ENCODE measurements at regions not wholly inside any gene's neighbourhood (a gene's known extent, or its start where the extent isn't known, plus 50 kb on each side); places are given as distances from the start of the nearest gene placed in this dataset.

- intact Hi-C loops (cut with micrococcal nuclease), result no loop called here
These were observed 363.4 kb upstream of the MKI67 start for GRCh38 chr10:128489324-128490247.

- intact Hi-C loops (cut with micrococcal nuclease), result no loop called here
These were observed 365.5 kb upstream of the MKI67 start for GRCh38 chr10:128491686-128492085.

GRCh38 chr10:128493811-128494210 lies 367.6 kb upstream of the MKI67 start:
- intact Hi-C loops (cut with micrococcal nuclease), result no loop called here

- intact Hi-C loops (cut with micrococcal nuclease), result no loop called here
These were observed 368.4 kb upstream of the MKI67 start for GRCh38 chr10:128494665-128495064.

GRCh38 chr10:128497660-128498377 lies 371.6 kb upstream of the MKI67 start:
- intact Hi-C loops (cut with micrococcal nuclease), result no loop called here

GRCh38 chr10:128498378-128498730 lies 372.1 kb upstream of the MKI67 start:
- intact Hi-C loops (cut with micrococcal nuclease), result no loop called here

- intact Hi-C loops (cut with micrococcal nuclease), result no loop called here
These were observed 372.5 kb upstream of the MKI67 start for GRCh38 chr10:128498746-128499145.

GRCh38 chr10:128499486-128499885 lies 373.3 kb upstream of the MKI67 start:
- intact Hi-C loops (cut with micrococcal nuclease), result no loop called here

GRCh38 chr10:128499956-128500355 lies 373.7 kb upstream of the MKI67 start:
- intact Hi-C loops (cut with micrococcal nuclease), result no loop called here

GRCh38 chr10:128500642-128501041 lies 374.4 kb upstream of the MKI67 start:
- intact Hi-C loops (cut with micrococcal nuclease), result no loop called here

- intact Hi-C loops (cut with micrococcal nuclease), result no loop called here
These were observed 379.1 kb upstream of the MKI67 start for GRCh38 chr10:128505346-128505745.

- intact Hi-C loops (cut with micrococcal nuclease), result no loop called here
These were observed 380.2 kb upstream of the MKI67 start for GRCh38 chr10:128506423-128506822.

GRCh38 chr10:128507066-128507465 lies 380.8 kb upstream of the MKI67 start:
- intact Hi-C loops (cut with micrococcal nuclease), result no loop called here

GRCh38 chr10:128511284-128511683 lies 385.1 kb upstream of the MKI67 start:
- intact Hi-C loops (cut with micrococcal nuclease), result no loop called here

GRCh38 chr10:128512767-128513166 lies 386.5 kb upstream of the MKI67 start:
- intact Hi-C loops (cut with micrococcal nuclease), result no loop called here

GRCh38 chr10:128514536-128514935 lies 388.3 kb upstream of the MKI67 start:
- intact Hi-C loops (cut with micrococcal nuclease), result no loop called here

- intact Hi-C loops (cut with micrococcal nuclease), result no loop called here
These were observed 390.0 kb upstream of the MKI67 start for GRCh38 chr10:128516180-128516579.

- intact Hi-C loops (cut with micrococcal nuclease), result no loop called here
These were observed 390.9 kb upstream of the MKI67 start for GRCh38 chr10:128517167-128517566.

GRCh38 chr10:128518000-128518399 lies 391.8 kb upstream of the MKI67 start:
- intact Hi-C loops (cut with micrococcal nuclease), result no loop called here

- intact Hi-C loops (cut with micrococcal nuclease), result no loop called here
These were observed 393.4 kb upstream of the MKI67 start for GRCh38 chr10:128519581-128519980.

GRCh38 chr10:128520211-128520815 lies 394.1 kb upstream of the MKI67 start:
- intact Hi-C loops (cut with micrococcal nuclease), result no loop called here

Data from T-helper 1 cell treated with Interleukin-12 subunit alpha and Interleukin-12 subunit beta and Interleukin-4 antibody, amounts not matched to agents 30 ng/mL and 1 ng/mL, for 36 hours (primary cell).